BJ (cell line): ENCODE measurements at regions not wholly inside any gene's neighbourhood (a gene's known extent, or its start where the extent isn't known, plus 50 kb on each side); places are given as distances from the start of the nearest gene placed in this dataset.

Source experiments
- CTCF ChIA-PET: fragments of 350-600 bp; formaldehyde crosslinking; extraction: SDS; loops from one replicate; lab custom pipeline; 2021; ENCODE audit warnings: antibody characterized with exemption, inconsistent platforms; lab: Yijun Ruan, JAX
- POLR2A ChIA-PET: fragments of 300-600 bp; sonication (Branson Sonifier 250); formaldehyde crosslinking; extraction: SDS; loops from one replicate; lab custom pipeline; 2021; ENCODE audit warnings: antibody characterized with exemption; lab: Charles Lee
- DNase-seq: peaks from one replicate; pipeline ENCODE4 v3.0.0-alpha.2; 2011; ENCODE audit warnings: low read depth
- H3K27me3 ChIP-seq: 2 replicates; pipeline ENCODE4 v1.6.0; 2011; ENCODE audit warnings: low read length; ENCODE audit not compliant: control insufficient read depth, insufficient read depth
- H3K36me3 ChIP-seq: 2 replicates; pipeline ENCODE4 v1.5.1; 2011; ENCODE audit warnings: low read length; ENCODE audit not compliant: control insufficient read depth, insufficient read depth
- H3K4me3 ChIP-seq: 2 replicates; pipeline ENCODE4 v1.5.1; 2011; ENCODE audit warnings: low read depth, mild to moderate bottlenecking, control low read depth, low read length
- TF ChIP-seq, protein P1 (sequence below): IDR thresholded peaks from 2 replicates; pipeline ENCODE4 v1.5.1; 2011; ENCODE audit warnings: low read depth, mild to moderate bottlenecking, control low read depth, inconsistent platforms, low read length, moderate library complexity; ENCODE audit not compliant: insufficient read depth

DNA sequence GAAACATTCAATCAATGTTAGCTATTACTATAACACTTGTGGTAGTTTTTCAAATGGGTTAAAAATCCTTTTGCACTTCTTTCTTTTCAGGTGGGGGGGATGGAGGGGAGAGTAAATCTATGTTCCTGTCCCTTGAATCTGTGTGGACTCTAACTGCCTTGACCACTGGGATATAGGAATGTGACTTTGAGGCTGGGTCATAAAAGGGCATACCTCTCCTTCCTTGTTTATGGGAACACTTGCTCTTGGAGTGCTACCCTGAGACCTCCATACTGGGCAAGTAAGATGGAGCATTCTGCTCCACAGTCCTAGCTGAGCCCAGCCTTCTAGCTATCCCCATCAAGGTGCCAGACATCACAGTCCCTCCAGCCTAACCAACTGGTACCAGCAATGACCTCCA lies 89.3 kb upstream of the SIM2 start:
- TF ChIP-seq, protein P1, sequence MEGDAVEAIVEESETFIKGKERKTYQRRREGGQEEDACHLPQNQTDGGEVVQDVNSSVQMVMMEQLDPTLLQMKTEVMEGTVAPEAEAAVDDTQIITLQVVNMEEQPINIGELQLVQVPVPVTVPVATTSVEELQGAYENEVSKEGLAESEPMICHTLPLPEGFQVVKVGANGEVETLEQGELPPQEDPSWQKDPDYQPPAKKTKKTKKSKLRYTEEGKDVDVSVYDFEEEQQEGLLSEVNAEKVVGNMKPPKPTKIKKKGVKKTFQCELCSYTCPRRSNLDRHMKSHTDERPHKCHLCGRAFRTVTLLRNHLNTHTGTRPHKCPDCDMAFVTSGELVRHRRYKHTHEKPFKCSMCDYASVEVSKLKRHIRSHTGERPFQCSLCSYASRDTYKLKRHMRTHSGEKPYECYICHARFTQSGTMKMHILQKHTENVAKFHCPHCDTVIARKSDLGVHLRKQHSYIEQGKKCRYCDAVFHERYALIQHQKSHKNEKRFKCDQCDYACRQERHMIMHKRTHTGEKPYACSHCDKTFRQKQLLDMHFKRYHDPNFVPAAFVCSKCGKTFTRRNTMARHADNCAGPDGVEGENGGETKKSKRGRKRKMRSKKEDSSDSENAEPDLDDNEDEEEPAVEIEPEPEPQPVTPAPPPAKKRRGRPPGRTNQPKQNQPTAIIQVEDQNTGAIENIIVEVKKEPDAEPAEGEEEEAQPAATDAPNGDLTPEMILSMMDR: no peak
- no peaks in the 10 kb centered on the region for H3K36me3 ChIP-seq
- CTCF ChIA-PET: interaction anchor here (0.8 to 3.0 kb wide), 4 partner anchors 21 to 188 kb away, joined by 3 to 15 read pairs (median 3); no protein-coding TSS in a partner anchor
- DNase-seq: no peak
- POLR2A ChIA-PET: no interaction called here
- peaks cover 23% of the 10 kb centered on the region for H3K27me3 ChIP-seq
- no peak overlapping the region for H3K4me3 ChIP-seq

DNA sequence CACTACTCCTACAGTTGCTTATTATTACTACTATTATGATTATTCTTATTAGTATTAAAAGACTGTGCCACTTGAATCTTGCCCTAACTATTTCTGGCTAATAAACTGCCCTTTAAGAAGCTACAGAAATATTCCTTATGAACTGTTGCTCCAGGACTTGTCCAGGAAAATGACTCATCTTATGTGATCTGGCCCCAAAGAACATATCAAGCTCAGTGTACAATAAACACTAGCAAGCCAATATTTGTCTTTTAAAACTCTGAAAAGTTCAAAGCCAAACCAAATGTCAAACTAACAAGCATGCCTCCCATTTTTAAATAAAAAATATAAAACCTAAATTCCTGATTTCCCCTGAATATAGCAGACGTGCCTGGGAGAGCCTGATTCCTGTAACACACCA lies 88.7 kb upstream of the SIM2 start:
- H3K4me3 ChIP-seq: no peak overlapping the region
- POLR2A ChIA-PET: no interaction called here
- no peaks in the 10 kb centered on the region for H3K36me3 ChIP-seq
- CTCF ChIA-PET: interaction anchor here (1.3 to 3.0 kb wide), 2 partner anchors 21 to 188 kb away, joined by 3 to 15 read pairs; no protein-coding TSS in a partner anchor
- peaks cover 24% of the 10 kb centered on the region for H3K27me3 ChIP-seq
- TF ChIP-seq, protein P1: no peak
- DNase-seq: no peak

DNA sequence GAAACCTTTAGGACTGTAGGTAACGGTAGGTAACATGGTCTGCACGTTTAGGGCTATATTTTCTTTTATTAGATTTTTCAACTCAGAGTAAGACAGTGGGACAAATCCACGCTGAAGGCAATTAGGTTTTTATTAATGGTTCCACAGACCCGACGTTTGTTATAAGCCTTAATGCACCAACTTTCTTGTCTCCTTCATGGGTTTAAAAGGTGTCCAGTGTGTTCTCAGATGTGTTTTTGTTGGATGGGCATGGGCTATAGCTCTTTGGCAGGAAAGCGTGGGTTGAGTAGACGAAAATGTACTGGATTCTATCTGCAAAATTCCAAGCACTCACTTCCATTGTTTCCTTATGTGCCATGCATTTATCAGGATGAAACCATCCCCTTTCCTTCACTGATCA lies 88.0 kb upstream of the SIM2 start:
- Histone ChIP-seq H3K27me3 (peaks cover 24% of the 10 kb centered on the region), H3K4me3 (no peak overlapping the region), H3K36me3 (no peaks in the 10 kb centered on the region)
- ChIA-PET POLR2A (no interaction called here), CTCF (interaction anchor here (1.3 to 3.0 kb wide), 2 partner anchors 20 to 189 kb away, joined by 3 to 15 read pairs; no protein-coding TSS in a partner anchor)
- DNase-seq: no peak
- TF ChIP-seq, protein P1: no peak

GRCh38 chr21:36611379-36611778 lies 87.5 kb upstream of the SIM2 start:
- H3K27me3 ChIP-seq: peaks cover 23% of the 10 kb centered on the region
- no peaks in the 10 kb centered on the region for H3K36me3 ChIP-seq
- ChIA-PET CTCF (interaction anchor here (3.0 kb wide), 1 partner anchor 19 kb away, joined by 15 read pairs; no protein-coding TSS in a partner anchor), POLR2A (no interaction called here)
- no peak for DNase-seq
- TF ChIP-seq, protein P1: no peak
- H3K4me3 ChIP-seq: no peak overlapping the region

DNA sequence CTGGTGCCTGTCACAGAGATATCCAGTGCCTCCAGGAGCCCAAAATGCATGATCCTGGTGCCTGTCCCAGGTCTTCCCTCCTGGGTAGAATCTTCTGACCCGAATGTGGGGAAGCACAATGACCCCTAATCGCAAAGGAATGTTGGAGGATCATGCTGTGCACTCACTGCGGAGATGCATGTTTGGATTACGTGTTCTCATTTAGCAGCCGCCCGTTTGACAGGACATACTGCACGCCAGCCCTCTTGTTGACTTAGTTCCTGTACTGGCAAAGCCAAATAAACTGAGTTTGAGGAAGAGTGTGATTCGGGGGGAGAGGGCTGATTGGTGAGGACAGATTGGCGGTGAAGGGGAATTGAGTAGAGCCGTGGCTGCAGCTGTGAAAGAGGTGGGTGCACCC lies 85.9 kb upstream of the SIM2 start:
- Histone ChIP-seq H3K36me3 (no peaks in the 10 kb centered on the region), H3K4me3 (no peak overlapping the region), H3K27me3 (peaks cover 13% of the 10 kb centered on the region)
- no peak for DNase-seq
- POLR2A ChIA-PET: no interaction called here
- CTCF ChIA-PET: no interaction called here
- TF ChIP-seq, protein P1: no peak
